HG03066 (cell line): ENCODE measurements at regions not wholly inside any gene's neighbourhood (a gene's known extent, or its start where the extent isn't known, plus 50 kb on each side); places are given as distances from the start of the nearest gene placed in this dataset.

Source experiments
- ATAC-seq: cut with Tn5 transposase; IDR thresholded peaks from one replicate; pipeline ENCODE4 v1.9.1; 2021; ENCODE audit warnings: low read depth; ENCODE audit not compliant: unreplicated experiment

DNA sequence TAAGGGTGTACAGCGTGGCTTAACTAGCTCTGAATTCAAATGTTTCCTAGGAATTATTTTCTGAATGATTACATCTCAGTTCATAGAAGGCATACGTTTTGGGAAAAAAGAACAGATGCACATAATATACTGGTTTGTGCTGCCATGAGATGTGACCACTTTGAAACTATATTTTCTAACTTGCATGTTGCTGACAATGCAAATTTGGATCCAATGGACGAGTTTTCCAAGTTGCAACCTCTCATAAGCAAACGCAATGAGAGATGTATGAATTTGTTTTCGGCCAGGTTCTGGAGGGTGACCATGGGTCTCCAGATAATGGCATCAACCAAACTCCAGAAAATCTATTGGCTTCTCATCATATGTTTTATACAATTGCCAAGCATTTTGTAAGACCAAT is 1445.4 kb downstream of the AACS start:
- ATAC-seq, result no peak

DNA sequence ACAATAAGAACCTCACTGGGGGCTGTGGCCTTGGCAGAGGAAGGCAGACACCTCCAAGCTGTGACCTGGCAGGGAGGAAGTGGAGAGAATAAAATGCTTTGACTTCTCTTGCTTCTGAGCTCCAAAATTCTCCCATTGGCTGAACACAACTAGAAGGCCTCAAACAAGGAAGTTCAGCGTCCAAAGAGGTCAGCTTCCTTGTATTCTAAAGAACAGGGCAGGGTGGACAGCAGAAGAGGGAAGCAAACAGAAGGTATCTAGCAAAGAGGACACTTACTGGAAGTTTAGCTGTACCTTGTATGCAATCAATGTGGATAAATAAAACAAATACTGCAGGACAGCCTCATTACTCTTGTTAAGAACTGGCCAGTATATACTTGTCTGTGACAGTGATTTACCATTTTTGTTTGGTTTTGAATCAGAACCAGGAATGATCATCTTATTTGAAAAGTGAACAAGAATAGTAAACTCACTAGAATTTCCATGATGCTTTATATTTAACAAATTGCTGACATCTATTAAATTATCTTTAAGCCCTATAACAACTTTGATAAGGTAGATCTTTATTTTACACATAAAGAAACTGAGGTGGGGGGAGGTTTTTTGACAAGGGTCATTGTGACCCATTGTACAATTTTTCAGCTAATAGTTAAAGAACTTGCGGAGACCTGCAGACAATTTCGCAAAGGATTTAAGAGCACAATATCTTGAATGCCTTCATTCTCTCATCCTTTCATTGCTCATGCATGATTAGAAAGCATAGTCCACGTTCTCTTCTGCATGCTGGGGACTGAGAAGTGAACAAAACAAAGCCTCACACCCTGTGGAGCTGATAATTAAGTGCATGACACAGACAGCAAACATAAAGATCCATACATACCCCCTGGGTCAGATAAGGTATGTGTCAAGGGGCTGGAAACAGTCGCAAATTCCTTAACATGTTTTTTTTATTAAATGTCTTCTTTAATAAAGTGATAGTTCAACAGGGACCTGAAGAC is 1448.0 kb downstream of the AACS start:
- no peak for ATAC-seq

DNA sequence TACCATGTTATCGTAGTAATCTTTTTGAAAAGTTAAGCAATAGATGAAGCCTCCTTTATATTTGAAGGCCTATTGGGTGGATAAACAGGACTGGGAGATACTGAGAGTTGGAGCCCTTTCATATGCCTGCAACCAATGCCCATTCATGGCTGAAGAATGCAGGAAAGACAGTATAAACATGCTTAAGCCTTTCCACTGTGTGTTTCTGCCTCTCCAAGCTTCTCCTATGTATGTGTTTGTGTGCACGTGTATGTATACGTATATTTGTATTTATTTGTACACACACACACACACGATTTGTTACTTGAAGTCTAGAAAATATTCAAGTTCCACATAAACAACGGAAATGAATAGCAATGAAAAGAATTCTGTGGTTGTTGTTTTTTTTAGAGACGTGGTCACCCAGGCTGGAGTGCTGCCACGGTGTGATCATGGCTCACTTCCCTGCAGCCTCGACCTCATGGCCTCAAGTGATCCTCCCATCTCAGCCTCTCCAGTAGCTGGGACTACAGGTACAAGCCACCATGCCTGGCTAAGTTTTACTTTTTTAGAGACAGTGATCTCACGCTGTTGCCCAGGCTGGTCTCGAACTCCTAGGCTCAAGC is 1453.5 kb downstream of the AACS start:
- no peak for ATAC-seq

DNA sequence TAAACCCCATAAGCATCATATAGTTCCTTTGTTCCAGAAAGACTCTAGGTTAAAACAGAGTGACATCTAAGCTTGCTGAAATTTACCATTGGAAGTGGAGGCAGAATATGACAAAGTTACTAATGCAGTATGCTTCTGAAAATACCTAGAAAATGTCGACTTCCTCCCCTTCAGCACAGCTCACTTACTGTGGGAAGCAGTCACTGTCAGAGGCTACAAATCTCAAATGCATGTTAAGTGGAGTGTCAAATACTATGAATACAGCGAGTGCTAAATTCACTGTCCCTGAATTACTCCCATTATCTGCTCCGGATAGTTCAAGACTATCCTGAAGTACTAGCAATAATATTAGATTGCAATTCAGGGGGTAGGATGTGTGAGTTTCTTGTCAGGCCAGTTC is 1454.6 kb downstream of the AACS start:
- ATAC-seq, result no peak

DNA sequence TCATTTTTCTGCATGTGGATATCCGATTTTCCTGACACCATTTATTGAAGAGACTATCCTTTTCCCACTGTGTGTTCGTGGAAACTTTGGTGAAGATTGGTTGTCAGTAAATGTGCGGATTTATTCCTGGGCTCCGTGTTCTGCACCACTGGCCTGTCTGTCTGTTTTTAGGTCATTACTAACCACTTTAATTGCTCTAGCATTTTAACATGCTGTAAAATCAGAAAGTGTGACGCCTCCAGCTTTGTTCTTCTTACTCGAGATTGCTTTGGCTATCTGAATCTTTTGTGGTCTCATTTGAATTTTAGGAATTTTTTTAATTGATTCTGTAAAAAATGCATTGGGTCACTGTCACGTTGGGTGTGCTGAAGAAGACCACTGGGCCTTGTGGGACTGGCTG is 1458.7 kb downstream of the AACS start:
- no peak for ATAC-seq

DNA sequence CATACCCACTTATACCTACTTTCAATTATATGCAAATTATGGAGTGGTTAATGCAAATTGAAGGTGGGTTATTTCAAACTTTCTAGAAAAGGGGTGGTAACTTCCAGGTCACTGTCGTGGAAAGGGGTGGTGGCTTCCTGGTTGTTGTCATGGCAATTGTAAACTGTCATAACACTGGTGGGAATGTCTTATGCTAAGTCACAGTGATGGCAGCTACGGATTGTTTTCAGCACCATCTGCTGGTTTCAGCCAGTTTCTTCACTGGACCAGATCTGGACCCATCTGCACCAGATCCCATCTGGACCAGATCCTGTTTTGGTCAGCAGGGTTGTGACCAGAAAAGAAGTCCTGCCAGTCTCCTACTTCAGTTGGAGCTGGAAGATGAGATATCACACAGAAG is 1469.3 kb downstream of the AACS start:
- ATAC-seq, result no peak

DNA sequence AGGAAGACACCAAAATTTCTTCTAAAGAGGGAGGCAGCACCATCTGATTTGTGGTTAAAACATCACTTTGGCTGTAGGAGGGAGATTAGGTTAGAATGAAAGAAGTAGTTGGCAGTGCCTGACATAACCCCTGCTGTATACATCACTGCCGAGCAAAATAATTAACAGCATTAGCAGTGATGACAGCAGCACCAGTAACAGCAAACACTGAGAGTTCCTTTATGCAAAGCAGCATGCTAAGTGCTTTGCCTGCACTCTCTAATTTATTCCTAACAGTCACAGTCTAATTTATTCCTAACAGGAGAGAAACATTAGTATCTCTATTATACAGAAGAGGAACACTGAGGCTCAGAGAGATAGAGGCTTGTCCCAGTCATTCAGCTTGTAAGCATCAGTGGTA is 1469.7 kb downstream of the AACS start:
- ATAC-seq, result no peak

DNA sequence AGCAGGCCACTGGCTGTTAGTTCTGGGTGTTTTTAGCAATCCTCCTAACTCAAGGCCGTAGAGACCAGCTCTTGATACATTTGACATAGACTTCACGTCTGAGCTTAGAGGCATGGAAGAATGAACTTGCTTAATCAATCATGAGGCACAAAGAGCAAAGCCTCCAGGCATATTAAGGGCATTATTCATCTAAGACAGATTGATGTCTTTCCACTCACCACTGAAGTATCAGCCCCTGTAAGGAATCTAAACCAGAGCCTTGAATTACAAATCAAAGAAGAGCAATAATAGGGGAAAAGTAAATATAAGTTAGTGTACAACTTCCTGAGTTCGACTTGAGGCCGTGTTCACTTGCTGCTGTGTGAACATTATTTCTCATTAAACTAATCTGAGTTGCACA is 1470.7 kb downstream of the AACS start:
- ATAC-seq, result no peak

DNA sequence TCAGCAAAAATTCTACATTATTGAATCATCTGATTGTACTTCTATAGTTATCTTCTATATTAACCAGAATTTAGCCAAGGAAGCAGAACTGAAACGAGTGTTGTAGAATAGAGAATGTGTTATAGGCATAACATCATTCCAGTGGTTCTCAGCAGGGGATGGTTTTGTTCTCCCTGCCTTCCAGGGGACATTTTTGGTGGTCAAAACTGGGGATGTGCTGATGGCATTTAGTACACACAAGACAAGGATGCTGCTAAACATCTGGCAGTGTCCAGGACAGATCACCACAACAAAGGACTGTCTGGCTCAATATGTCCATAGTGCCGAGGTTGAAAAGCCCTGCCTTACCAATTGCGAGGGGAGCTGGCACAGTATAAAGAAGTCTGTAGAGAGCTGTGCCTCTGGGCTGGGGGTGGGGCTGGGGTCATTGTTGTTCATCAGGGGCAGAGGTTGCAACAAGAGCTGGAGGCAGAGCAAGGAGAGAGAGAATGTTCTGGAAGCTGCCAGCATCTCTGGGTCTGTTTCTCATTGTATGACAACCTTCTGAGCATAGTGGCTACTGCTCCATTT is 1472.8 kb downstream of the AACS start:
- ATAC-seq, result no peak

DNA sequence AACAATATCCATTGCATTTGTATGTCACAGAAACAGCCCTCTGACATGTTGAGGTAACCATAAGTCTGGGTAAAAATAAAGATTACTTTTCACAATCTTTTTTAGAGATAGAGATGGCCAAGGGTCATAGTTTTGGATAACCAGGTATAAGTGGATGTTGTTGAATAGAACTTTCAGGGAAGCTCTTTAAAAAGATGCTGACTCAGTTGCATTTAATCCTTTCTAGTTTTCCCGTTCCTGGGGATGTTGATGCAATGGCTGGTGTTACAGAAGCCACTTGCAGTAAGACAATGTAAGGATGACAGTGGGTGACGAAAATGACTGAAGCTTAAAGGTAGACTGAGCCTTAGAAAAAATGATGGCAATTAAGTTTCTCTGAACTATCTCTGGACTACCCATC is 1473.7 kb downstream of the AACS start:
- ATAC-seq, result no peak

DNA sequence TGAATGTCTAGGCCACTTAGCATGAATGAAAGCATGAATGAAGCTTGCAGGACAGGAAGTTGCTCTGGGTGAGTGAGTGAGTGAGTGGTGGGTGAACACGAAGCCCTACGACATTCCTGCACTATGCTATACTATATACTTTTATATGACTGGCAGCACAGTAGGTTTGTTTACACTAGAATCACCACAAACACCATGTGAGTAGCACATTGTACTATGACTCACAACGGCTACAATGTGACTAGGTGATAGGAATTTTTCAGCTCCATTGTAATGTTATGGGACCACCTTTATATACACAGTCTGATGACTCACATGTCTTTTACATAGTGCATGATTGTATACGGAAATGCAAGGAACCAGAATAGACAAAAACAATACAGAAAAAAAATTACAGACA is 1480.2 kb downstream of the AACS start:
- ATAC-seq, result no peak

DNA sequence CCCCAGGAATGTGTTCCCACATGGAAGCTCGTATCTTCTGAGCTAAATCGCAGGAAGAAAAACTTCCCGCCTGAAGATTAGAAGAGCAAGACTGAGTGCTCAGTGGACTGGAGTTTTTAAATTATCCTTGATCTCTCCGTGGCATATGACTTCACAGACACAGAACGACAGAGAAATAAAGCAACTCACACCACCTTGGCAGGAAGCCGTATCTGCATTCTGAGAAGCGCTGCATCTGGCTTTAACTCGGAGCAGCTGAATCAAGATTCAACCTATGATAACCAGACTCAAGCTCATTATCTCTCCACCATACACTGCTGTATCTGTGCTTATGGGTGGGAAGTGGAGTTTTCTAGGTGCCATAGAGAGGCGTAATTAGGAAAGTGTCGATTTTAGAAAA is 1482.7 kb downstream of the AACS start:
- ATAC-seq, result no peak

DNA sequence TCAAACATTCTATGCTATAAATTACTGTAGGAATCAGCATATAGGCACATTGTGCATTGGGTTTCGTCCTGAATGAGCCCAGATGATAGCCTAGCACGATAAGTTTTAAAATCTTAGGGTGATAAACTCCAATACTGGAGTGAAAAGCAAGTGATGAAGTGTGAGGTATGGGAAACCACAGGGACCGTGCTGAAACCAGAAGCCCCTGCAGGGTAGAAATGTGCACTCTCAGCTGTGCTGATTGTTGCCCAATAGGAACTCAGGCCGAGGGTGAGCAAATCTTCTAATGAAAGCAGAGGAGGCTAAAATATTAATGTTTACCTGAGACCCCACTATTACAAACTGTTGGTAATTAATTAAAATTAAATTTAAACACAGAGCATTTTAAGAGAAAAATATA is 1486.6 kb downstream of the AACS start:
- ATAC-seq, result no peak

DNA sequence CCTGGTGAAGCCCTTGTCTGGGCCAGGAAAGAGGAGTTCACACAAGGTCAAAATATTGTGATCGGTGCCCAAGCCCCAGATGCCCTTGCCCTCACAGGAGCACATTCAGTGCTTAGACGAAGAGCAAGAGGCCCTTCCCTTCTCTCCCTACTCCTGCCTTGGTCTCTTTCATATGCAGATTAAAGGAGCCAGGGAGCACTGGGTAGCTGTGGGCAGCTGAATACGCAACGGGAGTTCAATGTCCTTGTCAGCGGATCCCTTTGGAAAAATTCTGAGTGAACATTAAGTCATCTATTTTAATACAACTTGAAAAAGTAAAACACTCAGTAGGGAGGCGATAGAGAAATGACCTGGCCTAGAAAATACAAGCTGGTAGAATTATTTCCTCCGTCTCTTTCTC is 1489.4 kb downstream of the AACS start:
- no peak for ATAC-seq

DNA sequence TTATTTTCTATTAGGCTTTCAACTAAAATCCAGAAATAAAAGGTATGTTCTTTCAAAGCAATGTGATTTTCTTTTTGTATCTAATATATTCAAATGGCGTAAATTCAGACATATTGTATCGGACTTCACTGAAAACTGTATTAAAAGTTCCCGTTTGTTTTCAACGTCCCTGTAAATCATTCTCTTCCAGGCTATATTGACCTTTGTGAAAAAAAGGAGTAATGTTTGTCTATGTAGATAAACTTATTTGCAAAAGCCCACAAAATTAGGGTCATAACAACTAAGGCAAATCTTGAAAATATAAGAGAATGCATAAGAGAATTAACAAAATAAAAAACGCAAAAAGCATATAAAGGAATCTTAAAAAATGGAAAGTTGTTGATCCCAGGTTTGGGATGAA is 1492.4 kb downstream of the AACS start:
- ATAC-seq, result no peak

DNA sequence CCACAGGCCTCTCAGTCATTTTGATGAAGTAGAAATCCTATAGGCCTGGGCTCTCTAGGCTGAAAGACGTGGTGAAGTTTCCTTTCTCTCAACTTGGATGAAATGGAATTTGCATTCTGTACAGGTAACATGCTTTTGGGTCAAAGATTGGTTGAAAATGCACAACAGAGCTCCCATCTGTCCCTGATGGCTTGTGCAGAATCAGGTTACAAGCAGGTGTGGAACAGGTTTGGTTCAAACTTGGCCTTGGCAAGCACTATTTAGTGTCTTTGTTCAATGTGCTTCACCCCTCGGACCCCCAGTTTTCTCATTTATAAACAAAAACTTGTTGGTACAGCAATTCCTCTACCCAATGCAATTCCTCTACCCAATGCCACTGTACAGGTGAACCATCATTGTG is 1493.0 kb downstream of the AACS start:
- no peak for ATAC-seq

DNA sequence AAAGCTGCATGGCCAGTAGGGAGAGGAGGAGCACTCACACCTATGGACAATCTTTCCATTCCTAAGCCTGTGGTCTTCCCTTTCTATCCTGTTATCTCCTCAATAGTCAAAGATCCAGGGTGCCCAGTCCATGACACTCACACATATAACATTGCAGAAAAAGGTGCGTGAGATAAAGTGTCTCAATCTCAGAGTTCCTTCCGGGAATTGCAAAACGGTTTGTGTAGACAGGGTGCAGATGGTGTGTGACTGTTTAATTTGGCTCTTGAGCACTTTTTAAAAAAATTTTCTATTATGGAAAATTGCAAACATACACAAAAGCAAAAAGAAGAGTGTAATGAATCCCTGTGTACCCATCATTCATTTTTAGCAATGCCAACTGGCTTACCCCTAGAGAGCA is 1493.6 kb downstream of the AACS start:
- no peak for ATAC-seq

DNA sequence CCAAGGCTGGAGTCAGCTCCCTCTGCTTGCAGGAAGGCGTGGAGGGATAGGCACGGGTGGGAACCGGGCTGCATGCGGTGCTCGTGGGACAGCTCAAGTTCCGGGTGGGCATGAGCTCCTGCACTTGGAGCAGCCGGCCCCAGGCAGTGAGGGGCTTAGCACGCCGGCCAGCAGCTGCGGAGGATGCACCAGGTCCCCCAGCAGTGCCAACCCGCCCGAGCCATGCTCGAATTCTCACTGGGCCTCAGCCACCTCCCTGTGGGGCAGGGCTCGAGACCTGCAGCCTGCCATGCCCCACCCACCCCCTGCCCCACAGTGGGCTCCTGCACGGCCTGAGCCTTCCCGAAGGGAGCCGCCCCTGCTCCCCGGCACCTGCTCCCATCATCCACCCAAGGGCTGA is 1501.8 kb downstream of the AACS start:
- no peak for ATAC-seq

DNA sequence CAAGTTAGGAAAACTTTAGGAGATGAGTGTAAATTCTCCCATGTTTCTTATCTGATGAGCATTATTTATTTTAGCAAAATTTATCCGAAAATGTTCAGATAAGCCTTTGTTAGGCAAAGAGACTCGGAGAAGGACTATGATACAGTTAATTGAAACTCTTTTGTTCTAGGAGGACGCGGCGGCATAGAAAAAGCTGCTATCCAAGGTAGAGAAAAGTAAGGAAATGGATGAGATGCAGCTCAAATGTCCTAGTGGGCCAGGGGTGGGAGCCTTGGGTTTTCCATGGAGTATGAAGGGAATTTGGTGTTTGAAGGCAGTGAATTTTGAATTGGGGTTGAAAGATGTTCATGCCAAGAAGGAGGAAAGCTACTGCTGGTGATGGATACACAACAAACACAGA is 1504.5 kb downstream of the AACS start:
- no peak for ATAC-seq

DNA sequence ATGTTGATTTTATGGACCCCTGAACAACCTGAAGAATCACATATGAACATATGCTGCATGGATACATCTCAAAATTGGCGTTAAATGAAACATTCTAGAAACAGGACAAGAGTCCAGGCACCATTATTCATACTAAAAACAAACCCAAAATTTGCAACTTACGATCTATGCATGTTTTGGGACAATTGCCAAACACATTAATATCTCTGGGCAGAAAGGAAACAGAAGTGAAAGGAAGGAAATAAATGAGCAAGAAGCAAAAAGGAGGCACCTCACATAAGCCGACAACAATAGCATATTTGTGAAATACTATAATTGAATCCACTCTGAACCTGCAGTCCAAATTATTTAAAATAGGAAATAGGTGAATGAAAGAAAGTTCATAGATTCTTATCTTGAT is 1505.3 kb downstream of the AACS start:
- no peak for ATAC-seq

DNA sequence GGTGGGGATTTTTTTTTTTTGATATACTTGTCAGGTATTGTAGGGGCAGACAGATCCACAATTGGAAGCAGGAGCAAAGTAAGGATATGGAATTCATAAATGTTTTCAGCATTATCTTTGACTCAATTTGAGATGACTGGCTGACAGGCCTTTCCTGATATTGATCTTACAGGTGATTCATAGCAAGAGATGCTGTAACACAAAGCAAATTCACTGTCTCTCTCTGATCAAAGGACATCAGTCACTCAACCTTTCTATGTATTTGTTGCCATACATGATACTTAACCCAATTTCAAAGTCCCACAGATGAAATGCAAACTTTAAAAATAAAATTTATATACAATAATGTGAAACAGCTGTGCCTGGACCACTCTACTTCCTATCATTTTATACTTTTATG is 1506.9 kb downstream of the AACS start:
- ATAC-seq, result no peak

DNA sequence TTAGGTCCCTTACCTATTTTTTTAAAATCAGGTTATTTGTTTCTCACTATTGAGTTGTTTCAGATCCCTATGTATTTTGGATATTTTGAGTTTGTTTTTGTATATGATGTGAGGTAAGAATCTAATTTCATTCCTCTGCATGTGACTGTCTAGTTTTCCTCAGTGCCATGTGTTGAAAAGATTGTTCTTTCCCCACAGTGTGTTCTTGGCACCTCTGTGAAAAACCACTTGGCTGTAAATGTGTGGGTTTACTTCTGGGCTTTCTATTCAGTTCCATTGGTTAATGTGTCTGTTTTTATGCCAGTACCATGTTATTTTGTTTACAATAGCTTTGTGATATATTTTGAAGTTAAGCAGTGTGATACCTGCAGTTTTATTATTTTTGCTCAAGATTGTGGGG is 1516.4 kb downstream of the AACS start:
- ATAC-seq, result no peak
